LNCAP (cell line): ENCODE measurements at regions not wholly inside any gene's neighbourhood (a gene's known extent, or its start where the extent isn't known, plus 50 kb on each side); places are given as distances from the start of the nearest gene placed in this dataset.

Source experiments
- CTCF ChIP-seq: fragments of 450-650 bp; IDR thresholded peaks from 2 replicates; pipeline ENCODE4 v1.5.1; 2017; ENCODE audit warnings: mild to moderate bottlenecking

GRCh38 chr5:12757035-12757434 is 852.8 kb upstream of the CTNND2 start:
- TF ChIP-seq CTCF: no peak

GRCh38 chr5:12745537-12745936 is 841.3 kb upstream of the CTNND2 start:
- no peak for TF ChIP-seq CTCF

GRCh38 chr5:12743582-12743981 is 839.3 kb upstream of the CTNND2 start:
- no peak for TF ChIP-seq CTCF

GRCh38 chr5:12730354-12730753 is 826.1 kb upstream of the CTNND2 start:
- no peak for TF ChIP-seq CTCF

GRCh38 chr5:12716664-12717063 is 812.4 kb upstream of the CTNND2 start:
- TF ChIP-seq CTCF: no peak

GRCh38 chr5:12707560-12707959 is 803.3 kb upstream of the CTNND2 start:
- no peak for TF ChIP-seq CTCF

GRCh38 chr5:12704955-12705354 is 800.7 kb upstream of the CTNND2 start:
- peak; percentile 13; the same call in 1 of the 2 replicates for TF ChIP-seq CTCF

- no peak for TF ChIP-seq CTCF
Measured at GRCh38 chr5:12703254-12703653, 799.0 kb upstream of the CTNND2 start.
